ENCODE measurements at regions not wholly inside any gene's neighbourhood (a gene's known extent, or its start where the extent isn't known, plus 50 kb on each side); places are given as distances from the start of the nearest gene placed in this dataset.
"Not testable (repeated sequence)": the region's sequence is repeated elsewhere in the genome, so short reads cannot be mapped to it uniquely, and the experiment has no call there.

GRCh38 chr3:35144011-35144410 lies 495.3 kb upstream of the ARPP21 start:
- DNase-seq (ENCODE audit: low spot score), result no peak

DNA sequence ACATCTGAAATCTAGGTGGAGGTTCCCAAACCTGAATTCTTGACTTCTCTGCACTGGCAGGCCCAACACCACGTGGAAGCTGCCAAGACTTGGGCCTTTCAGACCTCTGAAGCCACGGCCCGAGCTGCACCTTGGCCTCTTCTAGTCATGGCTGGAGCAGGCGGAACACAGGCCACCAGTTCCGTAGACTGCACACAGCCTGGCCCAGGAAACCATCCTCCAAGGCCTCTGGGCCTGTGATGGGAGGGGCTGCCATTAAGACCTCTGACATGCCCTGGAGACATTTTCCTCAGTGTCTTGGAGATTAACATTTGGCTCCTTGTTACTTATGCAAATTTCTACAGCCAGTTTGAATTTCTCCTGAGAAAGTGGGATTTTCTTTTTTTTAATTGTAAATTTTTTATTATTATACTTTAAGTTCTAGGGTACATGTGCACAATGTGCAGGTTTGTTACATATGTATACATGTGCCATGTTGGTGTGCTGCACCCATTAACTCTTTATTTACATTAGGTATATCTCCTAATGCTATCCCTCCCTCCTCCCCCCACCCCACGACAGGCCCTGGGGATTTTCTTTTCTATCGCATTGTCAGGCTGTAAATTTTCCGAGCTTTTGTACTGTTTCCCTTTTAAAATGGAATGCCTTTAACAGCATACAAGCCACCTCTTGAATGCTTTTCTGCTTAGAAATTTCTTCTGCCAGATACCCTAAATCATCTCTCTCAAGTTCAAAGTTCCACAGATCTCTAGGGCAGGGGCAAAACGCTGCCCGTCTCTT lies 492.9 kb upstream of the ARPP21 start:
- DNase-seq (ENCODE audit: low spot score), result not testable (repeated sequence)

- DNase-seq (ENCODE audit: low spot score), result no peak
Measured at GRCh38 chr3:35183927-35184675, 455.2 kb upstream of the ARPP21 start.

DNA sequence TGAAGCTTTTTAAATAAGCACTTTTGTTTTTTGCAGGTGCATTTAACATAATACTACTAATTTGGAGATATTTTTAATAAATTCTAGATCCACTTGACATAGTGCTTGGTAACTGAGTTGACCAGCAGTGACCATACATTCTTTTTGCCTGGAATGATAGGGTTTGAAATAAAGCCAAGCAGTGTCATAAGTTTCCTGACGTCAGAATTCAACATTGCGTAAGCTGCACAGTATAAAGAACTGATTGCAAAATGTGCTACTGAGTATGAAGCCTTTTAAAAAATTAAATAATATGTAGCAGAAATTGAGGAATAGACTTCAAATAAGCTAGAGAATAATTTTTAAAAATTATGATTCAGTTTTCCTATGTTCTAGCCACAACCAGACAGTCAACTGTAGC lies 454.6 kb upstream of the ARPP21 start:
- DNase-seq (ENCODE audit: low spot score), result no peak

DNA sequence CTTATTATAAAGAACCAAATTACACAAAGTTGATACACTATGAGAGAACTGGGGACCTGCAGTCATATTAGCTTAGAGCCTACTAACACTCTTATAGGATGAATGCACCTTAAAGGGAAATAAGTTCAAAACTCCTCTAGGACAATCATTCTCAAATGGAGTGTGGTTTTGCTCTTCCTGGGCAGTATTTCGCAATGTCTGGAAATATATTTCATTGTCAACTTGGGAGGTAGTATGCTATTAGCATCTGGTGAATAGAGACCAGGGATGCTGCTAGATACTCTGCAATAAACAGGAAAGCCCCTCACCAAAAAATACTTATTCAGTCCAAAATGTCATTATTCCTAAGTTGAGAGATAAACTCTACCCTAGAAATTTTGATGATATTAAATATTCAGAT lies 451.4 kb upstream of the ARPP21 start:
- DNase-seq (ENCODE audit: low spot score), result no peak

DNA sequence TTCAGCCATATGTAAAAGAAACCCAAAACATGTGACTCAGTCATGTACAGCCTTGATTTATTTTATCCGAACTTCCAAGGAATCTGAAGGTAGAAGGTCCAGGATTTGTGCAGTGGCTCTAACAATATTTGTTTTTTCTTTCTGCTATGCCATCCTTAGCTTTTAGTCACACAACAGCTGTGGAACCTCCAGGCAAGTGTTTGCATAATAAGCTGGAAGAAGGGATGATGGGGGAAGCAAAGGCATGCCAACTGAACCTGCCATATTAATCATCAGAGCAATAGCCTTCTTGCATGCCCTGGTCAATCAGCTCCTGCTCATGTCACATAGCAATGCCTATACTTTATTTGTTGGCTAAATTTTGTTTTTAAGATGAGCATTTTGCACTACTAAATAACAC lies 444.7 kb upstream of the ARPP21 start:
- no peak for DNase-seq (ENCODE audit: low spot score)

DNA sequence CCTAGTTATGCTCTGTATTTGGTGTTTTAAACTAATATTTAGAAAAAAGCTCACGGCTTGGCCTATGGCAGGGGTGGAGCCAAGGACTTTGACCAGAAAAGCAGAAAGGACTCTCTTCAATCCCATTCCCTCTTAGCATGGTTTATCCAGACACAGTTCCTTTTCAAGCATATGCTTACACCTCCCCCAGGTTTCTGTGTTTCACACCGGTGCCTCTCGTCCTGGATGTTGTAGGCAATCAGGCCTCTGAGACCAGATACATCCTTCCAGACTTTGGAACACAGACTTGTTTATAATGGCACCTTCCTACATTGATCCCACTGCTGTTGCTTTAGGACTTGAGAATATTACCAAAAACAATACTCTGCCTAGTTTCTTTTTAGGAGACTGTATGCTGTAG lies 440.5 kb upstream of the ARPP21 start:
- DNase-seq (ENCODE audit: low spot score), result no peak

GRCh38 chr3:35200056-35200455 lies 439.3 kb upstream of the ARPP21 start:
- no peak for DNase-seq (ENCODE audit: low spot score)

DNA sequence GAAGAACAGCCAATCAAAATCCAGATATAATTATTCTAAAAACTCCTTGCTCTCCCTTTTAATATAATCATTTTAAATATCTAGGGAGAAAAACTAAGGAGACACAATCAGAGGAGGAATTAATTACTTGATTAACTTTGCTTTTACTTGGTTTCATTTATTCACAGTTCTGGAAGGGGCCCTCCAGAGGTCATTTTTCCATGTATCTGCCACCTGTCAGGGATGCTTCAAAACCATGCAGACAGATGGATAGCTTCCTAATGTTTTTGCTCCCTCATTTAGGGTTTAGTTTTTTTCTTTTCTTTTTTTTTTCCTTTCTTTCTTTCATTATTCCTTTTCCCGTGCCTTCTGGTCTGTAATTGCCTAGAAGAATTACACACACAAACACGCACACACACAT lies 438.1 kb upstream of the ARPP21 start:
- no peak for DNase-seq (ENCODE audit: low spot score)

DNA sequence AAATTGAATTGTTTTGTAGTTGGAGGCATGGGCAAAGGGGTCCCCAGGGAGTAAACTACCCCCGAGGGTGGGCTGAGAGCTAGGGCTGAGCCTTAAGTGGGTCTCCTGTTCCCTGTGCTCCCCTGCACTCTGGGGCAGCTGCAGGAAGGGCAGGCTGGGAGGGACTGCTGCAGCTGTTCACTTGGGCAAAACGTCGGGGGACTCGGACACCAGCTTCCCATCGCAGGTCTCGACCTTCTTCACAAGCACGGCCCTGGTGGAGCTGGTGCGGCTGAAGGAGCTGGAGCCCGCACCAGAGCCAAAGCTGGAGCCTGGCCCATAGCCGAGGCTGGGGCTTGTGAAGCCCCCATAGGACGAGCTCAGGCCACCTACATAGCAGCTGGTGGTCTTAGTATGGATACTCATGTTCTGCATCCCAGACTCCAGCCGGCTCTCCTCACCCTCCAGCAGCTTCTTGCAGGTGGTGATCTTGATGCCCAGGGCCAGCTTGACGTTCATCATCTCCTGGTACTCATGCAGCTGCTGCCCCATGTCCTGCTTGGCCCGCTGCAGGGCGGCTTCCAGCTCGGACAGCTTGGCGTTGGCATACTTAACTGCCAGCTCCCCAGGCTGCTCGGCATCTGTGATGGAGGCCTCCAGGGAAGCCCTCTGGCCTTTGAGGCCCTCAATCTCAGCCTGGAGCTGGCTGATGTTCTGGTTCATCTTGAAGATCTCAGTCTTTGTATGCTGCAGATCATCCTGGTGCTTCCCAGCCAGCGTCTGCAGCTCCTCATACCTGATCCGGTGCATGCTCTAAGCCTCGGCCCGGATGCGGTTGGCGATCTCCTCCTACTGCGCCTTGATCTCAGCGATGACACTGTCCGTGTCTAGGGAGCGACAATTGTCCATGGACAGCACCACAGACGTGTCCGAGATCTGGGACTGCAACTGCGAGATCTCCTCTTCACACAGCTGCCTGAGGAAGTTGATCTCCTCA lies 423.5 kb upstream of the ARPP21 start:
- DNase-seq (ENCODE audit: low spot score), result no peak

- DNase-seq (ENCODE audit: low spot score), result no peak
Measured at GRCh38 chr3:35216501-35217266, 422.6 kb upstream of the ARPP21 start.

DNA sequence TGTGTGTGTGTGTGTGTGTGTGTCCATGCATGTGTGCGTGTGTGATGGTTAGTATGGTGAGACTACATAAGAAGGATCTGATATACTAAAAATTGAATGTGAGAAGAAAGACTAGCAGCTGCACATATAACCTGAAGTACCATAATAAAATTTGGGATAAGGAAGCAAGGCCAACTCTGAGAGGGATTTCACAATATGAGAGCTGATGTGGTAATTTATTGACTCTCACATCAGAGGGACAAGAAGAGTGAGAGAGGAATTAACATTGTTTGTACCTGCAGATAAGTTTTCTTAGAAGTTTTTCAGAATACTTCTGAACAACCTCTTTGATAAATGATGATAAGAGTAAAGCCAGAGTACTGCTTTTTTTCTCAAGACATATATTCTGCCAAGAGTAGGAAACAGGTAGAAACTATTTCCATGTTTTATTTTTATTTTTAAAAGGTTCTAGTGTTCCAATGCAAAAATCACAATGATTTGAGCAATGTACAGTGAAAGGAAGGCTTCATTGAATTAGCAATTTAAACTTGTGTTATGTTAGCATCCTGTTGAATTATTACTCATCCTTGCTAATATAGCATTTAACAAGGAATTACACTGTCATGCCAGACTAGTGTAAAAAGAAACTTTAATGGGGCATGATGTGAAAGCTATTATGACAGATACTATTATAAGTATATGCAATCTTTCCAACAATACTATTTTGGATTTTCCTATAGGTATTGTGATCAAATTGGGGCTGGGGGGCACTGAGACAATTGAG lies 415.5 kb upstream of the ARPP21 start:
- DNase-seq (ENCODE audit: low spot score), result no peak

DNA sequence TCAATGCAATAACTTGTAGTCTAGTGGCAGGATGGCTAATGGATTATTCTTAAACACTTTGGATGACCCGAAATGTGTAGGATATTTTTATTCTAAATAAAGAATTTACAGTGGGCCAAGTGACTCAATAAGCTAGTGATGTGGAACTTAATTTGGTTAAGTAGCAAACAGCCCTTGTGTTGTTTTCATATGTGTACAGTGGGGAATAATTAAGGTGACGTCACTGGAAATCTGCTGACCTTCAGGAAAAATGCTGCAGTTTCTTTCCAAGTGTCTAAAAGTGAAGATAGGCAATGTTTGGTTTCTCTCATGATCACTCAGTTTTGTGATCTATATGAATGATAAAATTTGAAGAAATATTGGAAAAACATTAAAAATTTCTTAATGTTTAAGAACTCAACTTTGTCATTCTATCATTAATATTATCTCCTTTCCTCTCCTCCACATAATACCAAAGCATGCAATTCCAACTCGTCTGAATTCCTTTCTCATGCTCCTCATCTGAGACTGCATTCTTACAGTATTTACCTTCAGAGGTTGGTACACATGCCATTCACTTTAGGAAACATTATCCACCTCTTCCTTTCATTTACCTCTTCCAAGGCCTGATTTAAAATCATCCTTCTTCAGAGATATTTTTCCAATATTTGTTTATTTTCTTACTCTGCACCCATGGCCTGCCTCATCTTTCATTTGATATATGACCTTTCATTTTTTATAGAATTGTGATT lies 414.6 kb upstream of the ARPP21 start:
- no peak for DNase-seq (ENCODE audit: low spot score)

GRCh38 chr3:35241236-35241635 lies 398.1 kb upstream of the ARPP21 start:
- DNase-seq (ENCODE audit: low spot score), result no peak

- no peak for DNase-seq (ENCODE audit: low spot score)
Measured at GRCh38 chr3:35254917-35255316, 384.4 kb upstream of the ARPP21 start.

DNA sequence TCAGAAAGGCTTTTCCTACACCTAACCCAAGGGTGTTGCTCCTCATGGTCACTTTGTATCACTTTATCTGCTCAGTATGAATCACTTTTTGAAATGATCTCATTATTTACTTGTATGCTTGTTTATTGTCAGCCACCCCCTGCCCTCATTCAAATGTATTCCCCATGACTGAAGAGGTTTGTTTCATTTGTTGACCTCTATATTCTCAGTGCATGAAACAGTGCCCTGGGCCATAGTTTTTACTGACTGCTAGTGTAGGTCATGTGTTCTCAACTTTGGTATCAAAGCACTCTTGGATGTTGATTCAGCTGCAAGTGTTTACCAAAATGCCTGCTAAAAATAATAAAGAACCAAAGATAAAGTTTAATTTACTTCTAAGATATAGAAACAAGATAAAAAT lies 381.7 kb upstream of the ARPP21 start:
- DNase-seq (ENCODE audit: low spot score), result no peak

DNA sequence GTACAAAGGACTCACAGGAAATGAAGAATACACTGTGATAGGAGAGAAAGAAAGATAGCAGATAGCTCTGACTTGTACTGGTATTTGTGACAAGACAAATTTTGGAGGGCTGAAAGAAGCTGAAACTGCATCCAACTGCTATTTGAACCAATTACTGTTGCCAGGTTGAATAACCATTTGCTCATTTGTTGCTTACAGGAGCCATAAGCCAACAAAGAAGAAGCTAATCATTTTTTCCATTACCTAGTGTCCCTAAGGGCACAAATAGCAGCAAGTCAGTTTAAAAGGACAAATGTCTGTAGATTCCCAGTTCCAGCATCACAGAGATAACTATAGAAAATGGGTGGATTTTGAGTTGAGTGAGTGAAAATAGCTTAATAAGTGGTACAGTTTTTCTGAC lies 376.9 kb upstream of the ARPP21 start:
- no peak for DNase-seq (ENCODE audit: low spot score)

DNA sequence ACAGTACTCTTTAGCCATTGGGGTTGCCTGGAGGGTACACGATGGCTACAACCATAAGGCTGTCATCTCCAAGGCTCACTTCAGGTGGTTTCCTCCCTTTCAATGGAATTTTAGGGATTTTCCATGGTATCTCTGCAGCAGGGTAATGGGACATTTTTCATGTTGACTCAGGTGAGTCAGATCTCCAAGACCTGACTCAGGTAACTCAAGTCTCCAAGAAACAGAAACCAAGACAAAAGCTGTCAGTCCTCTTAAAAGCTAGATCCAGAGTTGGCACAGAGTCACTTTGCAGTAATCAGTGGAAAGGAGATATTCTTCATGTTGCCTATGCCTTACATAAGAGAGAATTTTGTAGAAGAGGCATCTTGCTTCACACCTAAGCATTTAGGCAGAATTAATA lies 375.8 kb upstream of the ARPP21 start:
- no peak for DNase-seq (ENCODE audit: low spot score)

- not testable (repeated sequence) for DNase-seq (ENCODE audit: low spot score)
Measured at GRCh38 chr3:35266065-35266464, 373.3 kb upstream of the ARPP21 start.

DNA sequence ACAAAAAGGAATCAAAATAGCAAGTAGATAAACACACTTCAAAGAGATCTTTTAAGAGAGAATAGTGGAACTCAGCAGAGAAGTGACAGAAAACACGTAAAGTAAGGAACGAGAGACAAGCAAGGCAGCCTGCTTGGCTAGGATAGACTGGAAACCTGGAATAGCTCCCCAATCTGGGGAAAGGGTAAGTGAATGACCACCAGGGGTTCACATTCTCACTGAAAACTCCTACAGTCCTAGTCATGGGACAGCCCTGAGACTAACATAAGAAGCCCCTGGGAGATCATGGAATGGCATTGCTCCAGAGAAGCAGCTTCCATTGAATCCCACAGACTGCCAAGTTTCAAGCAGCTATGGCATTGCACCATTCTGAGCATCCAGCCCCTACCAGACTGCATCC lies 363.6 kb upstream of the ARPP21 start:
- no peak for DNase-seq (ENCODE audit: low spot score)
